ENCODE measurements at regions not wholly inside any gene's neighbourhood (a gene's known extent, or its start where the extent isn't known, plus 50 kb on each side); places are given as distances from the start of the nearest gene placed in this dataset.
"Not testable (repeated sequence)": the region's sequence is repeated elsewhere in the genome, so short reads cannot be mapped to it uniquely, and the experiment has no call there.

DNA sequence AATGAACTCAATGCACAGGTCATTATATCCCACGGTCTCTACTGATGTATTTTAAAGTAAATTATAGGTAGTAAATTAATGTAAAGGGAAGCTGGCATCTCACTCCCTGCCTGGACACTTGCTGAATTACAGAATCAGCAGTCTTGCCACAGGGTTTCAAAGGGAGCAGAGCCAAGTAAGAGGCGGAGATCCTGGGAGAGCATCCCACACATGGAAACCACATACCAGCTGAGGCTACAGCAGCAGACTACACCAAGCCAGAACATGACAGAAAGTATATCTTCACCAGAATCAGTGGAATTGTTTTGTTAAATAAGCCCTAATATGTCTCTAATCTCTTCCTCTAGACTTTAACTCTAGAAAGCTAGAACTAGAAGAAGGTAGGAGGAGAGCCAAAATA, 1689.2 kb upstream of the WWC1 start:
- no peak overlapping the region for H3K4me3 ChIP-seq (ENCODE audit: low read length)
- no peak for TF ChIP-seq ZNF274 (IDR thresholded peaks at IDR 0.05; ENCODE audit: low read depth, low read length)

GRCh38 chr5:166617507-166617906, 1673.9 kb upstream of the WWC1 start:
- no peak overlapping the region for H3K4me3 ChIP-seq (ENCODE audit: low read length)
- TF ChIP-seq ZNF274 (IDR thresholded peaks at IDR 0.05; ENCODE audit: low read depth, low read length): no peak

DNA sequence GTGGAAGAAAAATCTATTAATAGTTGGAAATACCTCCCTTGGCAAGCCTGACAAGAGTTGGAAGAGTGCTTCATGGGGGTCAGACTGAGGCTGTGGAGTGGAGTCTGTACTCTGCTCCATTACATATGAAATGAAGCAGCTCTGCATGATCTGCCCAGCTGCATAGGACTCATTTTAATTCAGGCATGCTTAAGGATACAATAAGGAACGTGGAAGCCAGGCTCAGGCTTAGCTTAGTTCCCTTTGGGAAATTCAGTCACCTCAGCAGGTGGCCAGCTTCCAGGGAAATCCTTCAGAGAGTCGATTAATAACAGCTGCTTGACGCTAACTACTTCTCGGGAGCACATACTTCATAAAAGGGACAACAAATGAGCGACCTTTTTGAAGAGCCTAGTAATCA, 1672.9 kb upstream of the WWC1 start:
- no peak overlapping the region for H3K4me3 ChIP-seq (ENCODE audit: low read length)
- TF ChIP-seq ZNF274 (IDR thresholded peaks at IDR 0.05; ENCODE audit: low read depth, low read length): no peak

DNA sequence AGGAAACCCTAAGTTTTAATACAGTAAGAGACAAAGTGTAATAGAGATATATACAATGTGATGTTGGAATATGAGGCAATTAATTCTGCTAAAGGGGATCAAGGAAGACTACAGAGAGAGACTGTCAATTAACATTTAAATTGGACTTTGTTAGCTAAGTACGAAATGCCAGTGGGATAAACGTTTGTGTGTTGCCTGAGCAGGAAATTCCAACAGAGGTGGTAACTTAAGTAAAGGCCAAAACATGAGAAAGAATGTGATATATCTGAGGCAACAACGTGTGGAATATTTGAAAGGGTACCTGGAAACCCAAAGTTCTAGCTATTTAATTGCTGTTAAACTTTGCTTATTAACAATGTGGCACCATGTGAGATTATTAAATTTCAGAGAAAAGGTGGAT, 1666.9 kb upstream of the WWC1 start:
- no peak for TF ChIP-seq ZNF274 (IDR thresholded peaks at IDR 0.05; ENCODE audit: low read depth, low read length)
- no peak overlapping the region for H3K4me3 ChIP-seq (ENCODE audit: low read length)

GRCh38 chr5:166625210-166625865, 1666.1 kb upstream of the WWC1 start:
- TF ChIP-seq ZNF274 (IDR thresholded peaks at IDR 0.05; ENCODE audit: low read depth, low read length): no peak
- no peak overlapping the region for H3K4me3 ChIP-seq (ENCODE audit: low read length)

GRCh38 chr5:166637295-166637694, 1654.2 kb upstream of the WWC1 start:
- no peak overlapping the region for H3K4me3 ChIP-seq (ENCODE audit: low read length)
- TF ChIP-seq ZNF274 (IDR thresholded peaks at IDR 0.05; ENCODE audit: low read depth, low read length): no peak

DNA sequence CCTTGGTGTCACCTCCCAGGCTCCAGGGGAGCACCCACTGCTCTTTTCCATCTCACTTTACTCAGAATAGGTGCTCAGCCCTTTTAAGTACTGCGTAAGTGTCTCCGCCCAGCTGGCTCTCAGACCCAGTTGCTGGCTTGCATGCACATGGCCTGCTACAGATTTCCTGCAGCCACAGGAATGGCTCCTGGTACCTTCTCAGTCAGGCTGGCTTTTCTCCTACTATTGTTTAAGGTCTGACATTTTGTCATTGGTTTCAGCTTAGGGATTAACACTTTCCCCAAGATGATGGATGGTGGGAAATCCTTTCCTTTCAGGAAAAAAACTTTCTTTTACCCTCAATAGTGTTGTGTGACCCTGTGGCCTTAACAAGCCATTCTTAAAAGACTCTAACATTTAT, 1652.3 kb upstream of the WWC1 start:
- TF ChIP-seq ZNF274 (IDR thresholded peaks at IDR 0.05; ENCODE audit: low read depth, low read length): no peak
- H3K4me3 ChIP-seq (ENCODE audit: low read length): no peak overlapping the region

DNA sequence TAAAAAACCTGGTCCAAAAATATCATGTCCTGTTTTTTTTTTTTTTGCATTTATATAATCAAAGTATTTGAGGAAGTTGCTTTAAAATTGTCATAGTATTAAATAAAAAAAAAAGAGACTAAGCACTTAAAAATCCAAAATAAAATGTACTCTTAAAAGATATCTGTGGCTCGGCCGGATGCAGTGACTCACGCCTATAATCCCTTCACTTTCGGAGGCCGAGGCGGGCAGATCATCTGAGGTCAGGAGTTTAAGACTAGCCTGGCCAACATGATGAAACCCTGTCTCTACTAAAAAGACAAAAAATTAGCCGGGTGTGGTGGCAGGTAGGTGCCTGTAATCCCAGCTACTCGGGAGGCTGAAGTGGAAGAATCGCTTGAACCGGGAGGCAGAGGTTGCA, 1651.3 kb upstream of the WWC1 start:
- H3K4me3 ChIP-seq (ENCODE audit: low read length): not testable (repeated sequence)

DNA sequence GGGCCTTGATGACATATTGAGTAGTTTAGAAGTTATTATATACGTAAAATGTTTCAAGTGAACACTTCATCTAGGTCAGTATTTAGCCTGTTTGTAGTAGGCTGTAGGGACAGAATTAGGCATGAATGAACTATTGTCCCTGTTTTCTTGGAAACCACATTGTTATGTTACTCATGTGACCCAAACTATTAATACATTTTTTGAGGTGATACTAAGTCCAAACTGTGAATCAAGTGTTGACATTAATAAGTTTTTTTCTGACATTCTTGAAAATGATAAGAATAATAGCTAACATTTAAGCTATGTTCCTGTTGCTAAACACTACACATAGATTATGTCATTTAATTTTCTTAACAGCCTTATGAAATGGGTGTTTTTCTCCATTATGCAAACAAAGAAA, 1642.7 kb upstream of the WWC1 start:
- no peak for TF ChIP-seq ZNF274 (IDR thresholded peaks at IDR 0.05; ENCODE audit: low read depth, low read length)
- H3K4me3 ChIP-seq (ENCODE audit: low read length): no peak overlapping the region

DNA sequence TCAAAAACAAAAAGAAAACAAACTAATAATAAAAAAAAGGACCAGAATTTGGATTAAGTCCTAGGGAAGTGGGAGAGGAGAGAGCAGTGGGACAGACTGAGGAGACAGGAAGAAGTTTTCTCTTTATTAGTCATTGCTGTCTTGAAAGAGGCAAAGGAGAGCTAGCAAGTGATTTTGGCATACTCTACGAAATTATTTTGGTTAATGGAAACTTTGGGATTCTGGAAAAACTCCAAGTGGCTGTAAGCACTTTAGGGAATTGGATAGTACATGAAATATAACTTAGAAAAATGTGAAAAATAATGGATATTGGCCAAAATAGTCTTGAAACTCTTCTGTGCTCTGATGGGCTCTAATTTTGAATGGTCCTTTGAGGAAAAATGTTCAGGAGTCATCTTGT, 1641.8 kb upstream of the WWC1 start:
- TF ChIP-seq ZNF274 (IDR thresholded peaks at IDR 0.05; ENCODE audit: low read depth, low read length): no peak
- H3K4me3 ChIP-seq (ENCODE audit: low read length): no peak overlapping the region

- no peak for TF ChIP-seq ZNF274 (IDR thresholded peaks at IDR 0.05; ENCODE audit: low read depth, low read length)
- no peak overlapping the region for H3K4me3 ChIP-seq (ENCODE audit: low read length)
Measured at GRCh38 chr5:166651234-166651633, 1640.2 kb upstream of the WWC1 start.

- H3K4me3 ChIP-seq (ENCODE audit: low read length): no peak overlapping the region
- TF ChIP-seq ZNF274 (IDR thresholded peaks at IDR 0.05; ENCODE audit: low read depth, low read length): no peak
Measured at GRCh38 chr5:166671811-166672210, 1619.6 kb upstream of the WWC1 start.

DNA sequence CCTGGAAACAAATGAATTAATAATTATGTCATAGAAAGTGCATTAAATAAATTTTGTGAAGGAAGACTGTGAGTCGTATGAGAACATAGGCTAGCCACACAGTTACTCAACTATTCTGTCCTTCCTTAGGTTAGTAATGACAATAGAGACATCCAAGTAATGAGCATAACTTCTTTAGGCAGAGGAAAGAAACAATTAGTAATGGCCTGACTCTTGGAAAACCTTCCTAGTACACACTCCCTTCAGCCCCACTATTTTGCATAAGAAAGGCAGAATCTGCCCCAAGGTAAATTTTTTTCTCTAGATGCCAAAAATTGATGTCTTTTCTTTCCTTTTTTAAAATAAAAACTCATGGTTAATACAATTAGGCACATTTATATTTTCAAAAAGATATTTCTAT, 1619.0 kb upstream of the WWC1 start:
- no peak for TF ChIP-seq ZNF274 (IDR thresholded peaks at IDR 0.05; ENCODE audit: low read depth, low read length)
- no peak overlapping the region for H3K4me3 ChIP-seq (ENCODE audit: low read length)

GRCh38 chr5:166677891-166678290, 1613.6 kb upstream of the WWC1 start:
- H3K4me3 ChIP-seq (ENCODE audit: low read length): no peak overlapping the region
- TF ChIP-seq ZNF274 (IDR thresholded peaks at IDR 0.05; ENCODE audit: low read depth, low read length): no peak

DNA sequence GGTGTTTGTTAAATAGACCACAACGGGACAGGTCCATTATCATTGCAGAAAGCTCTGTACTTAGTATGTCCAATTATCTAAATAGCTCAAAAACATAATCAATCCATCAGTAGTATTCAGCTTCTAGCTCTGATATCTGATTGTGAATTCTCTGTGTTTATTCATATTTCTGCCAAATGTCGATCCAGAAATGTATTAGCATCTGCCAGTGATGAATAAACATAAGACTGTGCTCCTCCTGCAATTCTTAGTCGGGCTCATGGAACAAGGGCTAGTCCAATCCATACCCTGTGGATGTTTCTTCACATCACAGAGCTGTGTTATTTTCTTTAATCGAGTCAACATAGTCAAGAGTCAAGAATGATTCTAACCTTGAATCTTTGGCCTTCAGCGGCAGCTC, 1612.1 kb upstream of the WWC1 start:
- TF ChIP-seq ZNF274 (IDR thresholded peaks at IDR 0.05; ENCODE audit: low read depth, low read length): no peak
- no peak overlapping the region for H3K4me3 ChIP-seq (ENCODE audit: low read length)

- no peak for TF ChIP-seq ZNF274 (IDR thresholded peaks at IDR 0.05; ENCODE audit: low read depth, low read length)
- no peak overlapping the region for H3K4me3 ChIP-seq (ENCODE audit: low read length)
Measured at GRCh38 chr5:166695326-166695725, 1596.1 kb upstream of the WWC1 start.
